ENCODE measurements at regions not wholly inside any gene's neighbourhood (a gene's known extent, or its start where the extent isn't known, plus 50 kb on each side); places are given as distances from the start of the nearest gene placed in this dataset.

GRCh38 chr1:14106679-14107313 lies 406.8 kb downstream of the PRDM2 start:
- no peak for ATAC-seq

GRCh38 chr1:14108356-14109275 lies 408.6 kb downstream of the PRDM2 start:
- ATAC-seq = no peak

GRCh38 chr1:14109276-14109635 lies 409.3 kb downstream of the PRDM2 start:
- ATAC-seq = no peak

- no peak for ATAC-seq
These were observed 410.1 kb downstream of the PRDM2 start for GRCh38 chr1:14110040-14110439.

GRCh38 chr1:14111121-14111520 lies 411.1 kb downstream of the PRDM2 start:
- ATAC-seq = no peak

GRCh38 chr1:14112613-14113012 lies 412.6 kb downstream of the PRDM2 start:
- ATAC-seq = no peak

- no peak for ATAC-seq
These were observed 413.3 kb downstream of the PRDM2 start for GRCh38 chr1:14113271-14113670.

GRCh38 chr1:14113841-14114567 lies 414.0 kb downstream of the PRDM2 start:
- ATAC-seq = peak; percentile 88

- no peak for ATAC-seq
These were observed 416.0 kb downstream of the PRDM2 start for GRCh38 chr1:14115976-14116375.

GRCh38 chr1:14117700-14118099 lies 417.7 kb downstream of the PRDM2 start:
- ATAC-seq = no peak

GRCh38 chr1:14118691-14119485 lies 418.9 kb downstream of the PRDM2 start:
- no peak for ATAC-seq

GRCh38 chr1:14120895-14121294 lies 420.9 kb downstream of the PRDM2 start:
- ATAC-seq = peak; percentile 90

GRCh38 chr1:14128096-14128495 lies 428.1 kb downstream of the PRDM2 start:
- ATAC-seq = peak; percentile 71

- no peak for ATAC-seq
These were observed 429.0 kb downstream of the PRDM2 start for GRCh38 chr1:14129009-14129408.

GRCh38 chr1:14135070-14135469 lies 435.1 kb downstream of the PRDM2 start:
- ATAC-seq = peak; percentile 48

- ATAC-seq = no peak
These were observed 436.3 kb downstream of the PRDM2 start for GRCh38 chr1:14136152-14136763.

GRCh38 chr1:14136881-14137280 lies 436.9 kb downstream of the PRDM2 start:
- peak; percentile 10 for ATAC-seq

GRCh38 chr1:14137411-14138134 lies 437.6 kb downstream of the PRDM2 start:
- ATAC-seq = peak; percentile 74

- ATAC-seq = peak; percentile 92
These were observed 438.1 kb downstream of the PRDM2 start for GRCh38 chr1:14138135-14138506.

- no peak for ATAC-seq
These were observed 438.7 kb downstream of the PRDM2 start for GRCh38 chr1:14138687-14139086.

GRCh38 chr1:14140831-14141401 lies 440.9 kb downstream of the PRDM2 start:
- no peak for ATAC-seq
